Caco-2 (cell line): ENCODE measurements at regions not wholly inside any gene's neighbourhood (a gene's known extent, or its start where the extent isn't known, plus 50 kb on each side); places are given as distances from the start of the nearest gene placed in this dataset.

Experiments used
- BruUV-seq: library from RNA; stranded (reverse); fragments of 400-500 nt; replicated peaks from 2 replicates; lab custom pipeline; 2021; lab: Mats Ljungman, UMichigan
- CTCF ChIA-PET: fragments of 300-600 bp; sonication (Branson Sonifier 250); formaldehyde crosslinking; loops from one replicate; lab custom pipeline; 2022; ENCODE audit warnings: antibody characterized with exemption; lab: Charles Lee
- POLR2A ChIA-PET: fragments of 300-600 bp; sonication (Branson Sonifier 250); formaldehyde crosslinking; loops from one replicate; lab custom pipeline; 2022; ENCODE audit warnings: antibody characterized with exemption; lab: Charles Lee
- DNase-seq, 2 experiments: peaks; one replicate each; pipeline versions ENCODE4 v3.0.0 to v3.0.0-alpha.2; 2020 to 2022
- H3K27me3 ChIP-seq: replicated peaks from 2 replicates; pipeline ENCODE4 v1.6.0; 2011; ENCODE audit warnings: low read length; ENCODE audit not compliant: control insufficient read depth, insufficient read depth
- H3K36me3 ChIP-seq: 2 replicates; pipeline ENCODE4 v1.5.1; 2011; ENCODE audit warnings: low read length; ENCODE audit not compliant: control insufficient read depth, insufficient read depth
- H3K4me1 ChIP-seq: fragments of 250-450 bp; sonication (Bioruptor Pico); 2 replicates; pipeline ENCODE4 v1.5.1; 2020; ENCODE audit warnings: mild to moderate bottlenecking
- H3K4me3 ChIP-seq: 2 replicates; pipeline ENCODE4 v1.5.1; 2011; ENCODE audit warnings: low read depth, mild to moderate bottlenecking, control low read depth, low read length
- H3K9me3 ChIP-seq: fragments of 250-450 bp; sonication (Bioruptor Pico); 2 replicates; pipeline ENCODE4 v1.5.1; 2020; ENCODE audit warnings: mild to moderate bottlenecking, moderate library complexity
- H3K27ac Mint-ChIP-seq: one replicate; pipeline ENCODE4 v1.8.0; 2022; ENCODE audit warnings: mixed read lengths; ENCODE audit not compliant: unreplicated experiment
- H3K27me3 Mint-ChIP-seq: one replicate; pipeline ENCODE4 v1.8.0; 2022; ENCODE audit warnings: mixed read lengths; ENCODE audit not compliant: insufficient read depth, unreplicated experiment
- H3K36me3 Mint-ChIP-seq: one replicate; pipeline ENCODE4 v1.8.0; 2022; ENCODE audit warnings: mild to moderate bottlenecking, mixed read lengths; ENCODE audit not compliant: insufficient read depth, unreplicated experiment
- H3K4me1 Mint-ChIP-seq: one replicate; pipeline ENCODE4 v1.8.0; 2022; ENCODE audit warnings: low read depth, mixed read lengths; ENCODE audit not compliant: unreplicated experiment
- H3K4me3 Mint-ChIP-seq: one replicate; pipeline ENCODE4 v1.8.0; 2022; ENCODE audit warnings: mild to moderate bottlenecking, moderate library complexity, mixed read lengths; ENCODE audit not compliant: unreplicated experiment
- H3K9me3 Mint-ChIP-seq: one replicate; pipeline ENCODE4 v1.8.0; 2022; ENCODE audit warnings: mixed read lengths; ENCODE audit not compliant: unreplicated experiment
- intact Hi-C: fragments of 100-400 bp; cut with micrococcal nuclease; formaldehyde crosslinking; loops from one replicate; pipeline ENCODE4 v1.10.0; 2022; ENCODE audit not compliant: unreplicated experiment
- TF ChIP-seq, protein P1 (sequence below), 2 experiments: fragments of 200-600 bp in 1 of 2; IDR thresholded peaks; 1 replicate in 1 of 2; 2 replicates in 1 of 2; pipeline versions ENCODE4 v1.5.1 to v1.8.0; 2011 to 2022; ENCODE audit warnings: antibody characterized with exemption in 1 of 2, control low read depth in 1 of 2, inconsistent platforms in 1 of 2, low read depth in 1 of 2, low read length in 1 of 2, mild to moderate bottlenecking in 1 of 2, moderate library complexity in 1 of 2; ENCODE audit not compliant: insufficient read depth in 1 of 2, severe bottlenecking in 1 of 2, unreplicated experiment in 1 of 2

GRCh38 chr5:96142184-96142781 is 180.6 kb upstream of the ELL2 start:
- intact Hi-C loops: no loop called here

GRCh38 chr5:96141749-96142148 is 180.1 kb upstream of the ELL2 start:
- no peaks in the 10 kb centered on the region for H3K27me3 ChIP-seq
- no peaks in the 10 kb centered on the region for H3K9me3 Mint-ChIP-seq
- DNase-seq: no peak
- H3K4me3 Mint-ChIP-seq: no peak overlapping the region
- ChIA-PET CTCF (no interaction called here), POLR2A (no interaction called here)
- no peak overlapping the region for H3K4me3 ChIP-seq
- TF ChIP-seq, protein P1, sequence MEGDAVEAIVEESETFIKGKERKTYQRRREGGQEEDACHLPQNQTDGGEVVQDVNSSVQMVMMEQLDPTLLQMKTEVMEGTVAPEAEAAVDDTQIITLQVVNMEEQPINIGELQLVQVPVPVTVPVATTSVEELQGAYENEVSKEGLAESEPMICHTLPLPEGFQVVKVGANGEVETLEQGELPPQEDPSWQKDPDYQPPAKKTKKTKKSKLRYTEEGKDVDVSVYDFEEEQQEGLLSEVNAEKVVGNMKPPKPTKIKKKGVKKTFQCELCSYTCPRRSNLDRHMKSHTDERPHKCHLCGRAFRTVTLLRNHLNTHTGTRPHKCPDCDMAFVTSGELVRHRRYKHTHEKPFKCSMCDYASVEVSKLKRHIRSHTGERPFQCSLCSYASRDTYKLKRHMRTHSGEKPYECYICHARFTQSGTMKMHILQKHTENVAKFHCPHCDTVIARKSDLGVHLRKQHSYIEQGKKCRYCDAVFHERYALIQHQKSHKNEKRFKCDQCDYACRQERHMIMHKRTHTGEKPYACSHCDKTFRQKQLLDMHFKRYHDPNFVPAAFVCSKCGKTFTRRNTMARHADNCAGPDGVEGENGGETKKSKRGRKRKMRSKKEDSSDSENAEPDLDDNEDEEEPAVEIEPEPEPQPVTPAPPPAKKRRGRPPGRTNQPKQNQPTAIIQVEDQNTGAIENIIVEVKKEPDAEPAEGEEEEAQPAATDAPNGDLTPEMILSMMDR (IDR thresholded peaks at IDR 0.05; ENCODE audit: insufficient read depth in 1 of 2, low read depth in 1 of 2, low read length in 1 of 2, severe bottlenecking in 1 of 2, unreplicated experiment in 1 of 2): no peak
- H3K9me3 ChIP-seq: no peaks in the 10 kb centered on the region
- H3K4me1 Mint-ChIP-seq: peaks cover 13% of the 10 kb centered on the region
- no TSS peak for BruUV-seq
- intact Hi-C loops: no loop called here
- no peak overlapping the region for H3K27ac Mint-ChIP-seq
- H3K36me3 ChIP-seq: no peaks in the 10 kb centered on the region
- peaks cover 6% of the 10 kb centered on the region; the same call in 1 of the 2 replicates for H3K4me1 ChIP-seq
- H3K36me3 Mint-ChIP-seq: no peaks in the 10 kb centered on the region
- no peaks in the 10 kb centered on the region for H3K27me3 Mint-ChIP-seq

More at GRCh38 chr5:96142184-96142781, 180.6 kb upstream of the ELL2 start:
- peaks cover 13% of the 10 kb centered on the region for H3K4me1 Mint-ChIP-seq
- no TSS peak for BruUV-seq
- H3K4me3 ChIP-seq: no peak overlapping the region
- H3K9me3 ChIP-seq: no peaks in the 10 kb centered on the region
- no peaks in the 10 kb centered on the region for H3K27me3 ChIP-seq
- no peak for DNase-seq
- H3K4me3 Mint-ChIP-seq: no peak overlapping the region
- H3K4me1 ChIP-seq: peaks cover 7% of the 10 kb centered on the region; the same call in 1 of the 2 replicates
- H3K36me3 ChIP-seq: no peaks in the 10 kb centered on the region
- TF ChIP-seq, protein P1 (IDR thresholded peaks at IDR 0.05; ENCODE audit: insufficient read depth in 1 of 2, low read depth in 1 of 2, low read length in 1 of 2, severe bottlenecking in 1 of 2, unreplicated experiment in 1 of 2): no peak
- ChIA-PET CTCF (no interaction called here), POLR2A (no interaction called here)
- H3K27me3 Mint-ChIP-seq: no peaks in the 10 kb centered on the region
- no peak overlapping the region for H3K27ac Mint-ChIP-seq
- H3K36me3 Mint-ChIP-seq: no peaks in the 10 kb centered on the region
- H3K9me3 Mint-ChIP-seq: no peaks in the 10 kb centered on the region

- H3K4me3 ChIP-seq: no peak overlapping the region
- BruUV-seq: no TSS peak
- H3K4me1 ChIP-seq: 0 out of 2 replicates have a peak, but pooled peaks cover 3% of the 10 kb centered on the region
- TF ChIP-seq, protein P1 (IDR thresholded peaks at IDR 0.05; ENCODE audit: insufficient read depth in 1 of 2, low read depth in 1 of 2, low read length in 1 of 2, severe bottlenecking in 1 of 2, unreplicated experiment in 1 of 2): no peak
- no peaks in the 10 kb centered on the region for H3K27me3 ChIP-seq
- ChIA-PET POLR2A (no interaction called here), CTCF (no interaction called here)
- intact Hi-C loops: no loop called here
- peaks cover 13% of the 10 kb centered on the region for H3K4me1 Mint-ChIP-seq
- H3K9me3 Mint-ChIP-seq: no peaks in the 10 kb centered on the region
- no peaks in the 10 kb centered on the region for H3K9me3 ChIP-seq
- DNase-seq: no peak
- no peak overlapping the region for H3K4me3 Mint-ChIP-seq
- H3K36me3 Mint-ChIP-seq: no peaks in the 10 kb centered on the region
- no peaks in the 10 kb centered on the region for H3K36me3 ChIP-seq
- H3K27ac Mint-ChIP-seq: no peak overlapping the region
- no peaks in the 10 kb centered on the region for H3K27me3 Mint-ChIP-seq
These were observed 178.8 kb upstream of the ELL2 start for GRCh38 chr5:96140496-96140895.
